ENCODE measurements at regions not wholly inside any gene's neighbourhood (a gene's known extent, or its start where the extent isn't known, plus 50 kb on each side); places are given as distances from the start of the nearest gene placed in this dataset.

DNA sequence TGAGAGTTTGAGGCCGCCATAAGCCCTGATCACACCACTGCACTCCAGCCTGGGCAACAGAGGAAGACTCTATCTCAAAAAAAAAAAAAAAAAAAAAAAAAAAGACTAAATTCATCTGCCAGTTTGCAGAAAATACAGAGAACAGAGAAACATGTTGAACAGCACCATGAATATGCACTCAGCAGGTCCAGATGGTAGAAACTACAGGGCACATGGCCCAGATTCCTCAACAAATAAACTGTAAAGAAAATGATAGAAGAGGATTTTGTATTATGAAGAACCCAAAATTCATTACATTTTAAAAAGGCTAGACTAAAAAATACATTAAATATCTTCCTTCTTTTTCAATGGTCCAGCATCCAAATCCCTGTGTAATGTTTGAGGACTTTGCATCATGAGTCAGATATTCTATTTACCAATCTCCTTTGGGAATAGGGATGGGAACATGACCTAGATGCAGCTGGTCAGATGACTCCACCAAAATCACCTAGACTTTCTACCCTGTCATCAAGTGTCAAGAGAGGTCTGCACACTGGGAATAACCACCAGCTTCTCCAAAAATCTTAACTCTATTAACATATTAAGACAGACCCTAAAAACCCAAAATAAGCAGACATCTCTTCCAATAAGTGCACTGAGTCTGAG is 189.1 kb upstream of the TCF21 start:
- intact Hi-C loops (cut with micrococcal nuclease) (no loop called here), dilution Hi-C loops (cut with MboI; ENCODE audit: extremely low pct_ligation_motif_present, low sequenced_read_pairs) (no loop called here)
- BruUV-seq (replicated peaks), result no TSS peak

DNA sequence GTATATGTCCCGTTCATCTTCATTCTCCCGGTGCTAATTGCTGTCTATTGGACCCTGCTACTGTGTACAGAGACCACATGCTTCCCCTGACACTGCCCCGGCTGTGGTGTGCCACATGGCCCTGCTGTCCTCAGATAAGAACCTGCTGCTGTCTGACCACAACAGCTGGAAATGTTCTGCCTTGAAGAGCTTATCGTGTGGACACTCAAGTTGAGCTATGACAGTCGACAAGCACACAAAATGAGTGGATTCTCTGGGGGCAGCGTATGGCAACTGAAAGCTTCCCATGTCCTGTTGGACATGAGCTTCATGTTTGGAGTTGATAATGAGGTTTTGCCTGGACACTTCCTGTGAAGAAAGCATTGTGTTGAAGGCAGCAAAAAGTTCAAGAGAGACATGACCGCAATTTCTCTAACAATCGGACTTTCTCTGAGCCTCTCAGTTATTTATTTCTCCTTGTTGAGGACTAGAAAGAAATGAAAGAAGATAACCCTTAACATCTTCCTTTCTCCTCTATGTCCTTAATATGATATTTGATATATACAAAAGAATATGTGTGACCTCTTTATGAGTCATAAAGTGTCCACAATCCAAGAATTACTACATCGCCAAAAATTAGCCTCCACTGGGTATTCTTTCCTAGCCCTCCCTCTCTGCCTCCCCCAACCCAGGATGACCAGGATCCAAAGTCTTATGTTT is 187.1 kb upstream of the TCF21 start:
- no peaks in the 10 kb centered on the region for H3K9me3 ChIP-seq (replicated peaks; ENCODE audit: control insufficient read depth, insufficient read depth, low read length)
- dilution Hi-C loops (cut with MboI; ENCODE audit: extremely low pct_ligation_motif_present, low sequenced_read_pairs), result no loop called here
- H4K20me1 ChIP-seq (replicated peaks; ENCODE audit: control insufficient read depth, extremely low read depth, insufficient read depth, low read length), result no peaks in the 10 kb centered on the region
- no peak overlapping the region for H3K9ac ChIP-seq (replicated peaks; ENCODE audit: extremely low read depth, insufficient read depth, low read length)
- no peaks in the 10 kb centered on the region for H3K9me1 ChIP-seq (replicated peaks; ENCODE audit: control insufficient read depth, extremely low read depth, insufficient read depth, low read length)
- FAIRE-seq, result no peak
- intact Hi-C loops (cut with micrococcal nuclease), result no loop called here
- ChIA-PET CTCF (no interaction called here), POLR2A (no interaction called here)
- H3K4me3 ChIP-seq (replicated peaks in 1 of 3; ENCODE audit: insufficient read depth in 1 of 3, low read depth in 1 of 3, low read length in 3 of 3), result no peak overlapping the region
- no peaks in the 10 kb centered on the region for H3K27me3 ChIP-seq (ENCODE audit: control insufficient read depth in 2 of 2, insufficient read depth in 2 of 2, low read length in 2 of 2)
- no peaks in the 10 kb centered on the region for H3K36me3 ChIP-seq (ENCODE audit: control insufficient read depth in 2 of 2, extremely low read depth in 1 of 2, insufficient read depth in 2 of 2, low read length in 2 of 2)
- H3K79me2 ChIP-seq (ENCODE audit: control insufficient read depth, insufficient read depth, low read length), result no peaks in the 10 kb centered on the region
- no peaks in the 10 kb centered on the region for H3K4me1 ChIP-seq (ENCODE audit: control insufficient read depth, extremely low read depth, insufficient read depth, low read length)
- DNase-seq (ENCODE audit: low read depth, low spot score), result no peak
- H3K4me2 ChIP-seq (ENCODE audit: insufficient read depth, low read length), result no peak overlapping the region
- H2AFZ ChIP-seq (ENCODE audit: low read depth, low read length), result no peak overlapping the region
- no peak overlapping the region for H3K27ac ChIP-seq (ENCODE audit: insufficient read depth, low read depth, low read length)
- BruUV-seq (replicated peaks), result no TSS peak
- TF ChIP-seq, protein P1, sequence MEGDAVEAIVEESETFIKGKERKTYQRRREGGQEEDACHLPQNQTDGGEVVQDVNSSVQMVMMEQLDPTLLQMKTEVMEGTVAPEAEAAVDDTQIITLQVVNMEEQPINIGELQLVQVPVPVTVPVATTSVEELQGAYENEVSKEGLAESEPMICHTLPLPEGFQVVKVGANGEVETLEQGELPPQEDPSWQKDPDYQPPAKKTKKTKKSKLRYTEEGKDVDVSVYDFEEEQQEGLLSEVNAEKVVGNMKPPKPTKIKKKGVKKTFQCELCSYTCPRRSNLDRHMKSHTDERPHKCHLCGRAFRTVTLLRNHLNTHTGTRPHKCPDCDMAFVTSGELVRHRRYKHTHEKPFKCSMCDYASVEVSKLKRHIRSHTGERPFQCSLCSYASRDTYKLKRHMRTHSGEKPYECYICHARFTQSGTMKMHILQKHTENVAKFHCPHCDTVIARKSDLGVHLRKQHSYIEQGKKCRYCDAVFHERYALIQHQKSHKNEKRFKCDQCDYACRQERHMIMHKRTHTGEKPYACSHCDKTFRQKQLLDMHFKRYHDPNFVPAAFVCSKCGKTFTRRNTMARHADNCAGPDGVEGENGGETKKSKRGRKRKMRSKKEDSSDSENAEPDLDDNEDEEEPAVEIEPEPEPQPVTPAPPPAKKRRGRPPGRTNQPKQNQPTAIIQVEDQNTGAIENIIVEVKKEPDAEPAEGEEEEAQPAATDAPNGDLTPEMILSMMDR (IDR thresholded peaks at IDR 0.05; ENCODE audit: extremely low read depth in 1 of 2, insufficient read depth in 1 of 2, low read depth in 1 of 2, low read length in 2 of 2), result no peak
- TF ChIP-seq JUN (IDR thresholded peaks at IDR 0.05; ENCODE audit: borderline replicate concordance, insufficient read depth, insufficient read length, low read depth) (no peak), MYC (IDR thresholded peaks at IDR 0.05; ENCODE audit: low read depth, low read length) (no peak), FOS (IDR thresholded peaks at IDR 0.05; ENCODE audit: borderline replicate concordance, insufficient read depth, low read length) (no peak), EZH2 (IDR thresholded peaks at IDR 0.05; ENCODE audit: borderline replicate concordance, low read depth, low read length, severe bottlenecking) (no peak), POLR2A (IDR thresholded peaks at IDR 0.05; ENCODE audit: low read depth, low read length) (no peak)

More for the DNA sequence above, 189.1 kb upstream of the TCF21 start:
- FAIRE-seq, result no peak
- no peak for DNase-seq (ENCODE audit: low read depth, low spot score)
- Histone ChIP-seq H3K79me2 (ENCODE audit: control insufficient read depth, insufficient read depth, low read length) (no peaks in the 10 kb centered on the region), H3K27ac (ENCODE audit: insufficient read depth, low read depth, low read length) (no peak overlapping the region), H3K4me3 (replicated peaks in 1 of 3; ENCODE audit: insufficient read depth in 1 of 3, low read depth in 1 of 3, low read length in 3 of 3) (no peak overlapping the region), H3K27me3 (ENCODE audit: control insufficient read depth in 2 of 2, insufficient read depth in 2 of 2, low read length in 2 of 2) (no peaks in the 10 kb centered on the region), H3K9me3 (replicated peaks; ENCODE audit: control insufficient read depth, insufficient read depth, low read length) (no peaks in the 10 kb centered on the region), H3K36me3 (ENCODE audit: control insufficient read depth in 2 of 2, extremely low read depth in 1 of 2, insufficient read depth in 2 of 2, low read length in 2 of 2) (no peaks in the 10 kb centered on the region), H3K9ac (replicated peaks; ENCODE audit: extremely low read depth, insufficient read depth, low read length) (no peak overlapping the region), H4K20me1 (replicated peaks; ENCODE audit: control insufficient read depth, extremely low read depth, insufficient read depth, low read length) (no peaks in the 10 kb centered on the region), H3K4me1 (ENCODE audit: control insufficient read depth, extremely low read depth, insufficient read depth, low read length) (no peaks in the 10 kb centered on the region), H2AFZ (ENCODE audit: low read depth, low read length) (no peak overlapping the region), H3K9me1 (replicated peaks; ENCODE audit: control insufficient read depth, extremely low read depth, insufficient read depth, low read length) (no peaks in the 10 kb centered on the region), H3K4me2 (ENCODE audit: insufficient read depth, low read length) (no peak overlapping the region)
- TF ChIP-seq POLR2A (IDR thresholded peaks at IDR 0.05; ENCODE audit: low read depth, low read length) (no peak), MYC (IDR thresholded peaks at IDR 0.05; ENCODE audit: low read depth, low read length) (no peak)
- TF ChIP-seq, protein P2, sequence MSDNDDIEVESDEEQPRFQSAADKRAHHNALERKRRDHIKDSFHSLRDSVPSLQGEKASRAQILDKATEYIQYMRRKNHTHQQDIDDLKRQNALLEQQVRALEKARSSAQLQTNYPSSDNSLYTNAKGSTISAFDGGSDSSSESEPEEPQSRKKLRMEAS (IDR thresholded peaks at IDR 0.05; ENCODE audit: insufficient read depth, insufficient read length), result no peak
- POLR2A ChIA-PET, result no interaction called here
- CTCF ChIA-PET, result no interaction called here
